ENCODE measurements at regions not wholly inside any gene's neighbourhood (a gene's known extent, or its start where the extent isn't known, plus 50 kb on each side); places are given as distances from the start of the nearest gene placed in this dataset.

DNA sequence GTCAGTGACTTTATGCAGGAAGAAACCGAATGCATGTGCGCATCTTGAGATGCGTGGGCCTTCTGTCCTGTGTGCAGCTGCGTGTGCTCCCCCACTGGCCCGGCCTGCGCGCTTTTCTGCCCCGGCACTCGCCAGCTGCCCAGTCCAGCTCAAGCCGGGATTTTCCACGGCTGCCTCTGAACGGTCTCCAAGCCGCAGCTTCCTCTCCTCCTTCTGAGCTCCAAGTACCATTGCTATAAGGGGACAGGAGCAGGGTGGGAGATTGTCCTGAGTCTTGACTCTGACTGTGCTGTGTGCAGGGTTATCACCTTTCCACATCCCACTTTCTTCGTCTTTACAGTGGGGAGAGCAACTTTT is 302.8 kb downstream of the THBS2 start:
- TF ChIP-seq, protein P1, sequence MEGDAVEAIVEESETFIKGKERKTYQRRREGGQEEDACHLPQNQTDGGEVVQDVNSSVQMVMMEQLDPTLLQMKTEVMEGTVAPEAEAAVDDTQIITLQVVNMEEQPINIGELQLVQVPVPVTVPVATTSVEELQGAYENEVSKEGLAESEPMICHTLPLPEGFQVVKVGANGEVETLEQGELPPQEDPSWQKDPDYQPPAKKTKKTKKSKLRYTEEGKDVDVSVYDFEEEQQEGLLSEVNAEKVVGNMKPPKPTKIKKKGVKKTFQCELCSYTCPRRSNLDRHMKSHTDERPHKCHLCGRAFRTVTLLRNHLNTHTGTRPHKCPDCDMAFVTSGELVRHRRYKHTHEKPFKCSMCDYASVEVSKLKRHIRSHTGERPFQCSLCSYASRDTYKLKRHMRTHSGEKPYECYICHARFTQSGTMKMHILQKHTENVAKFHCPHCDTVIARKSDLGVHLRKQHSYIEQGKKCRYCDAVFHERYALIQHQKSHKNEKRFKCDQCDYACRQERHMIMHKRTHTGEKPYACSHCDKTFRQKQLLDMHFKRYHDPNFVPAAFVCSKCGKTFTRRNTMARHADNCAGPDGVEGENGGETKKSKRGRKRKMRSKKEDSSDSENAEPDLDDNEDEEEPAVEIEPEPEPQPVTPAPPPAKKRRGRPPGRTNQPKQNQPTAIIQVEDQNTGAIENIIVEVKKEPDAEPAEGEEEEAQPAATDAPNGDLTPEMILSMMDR (conservative IDR thresholded peaks at IDR 0.05 in 1 of 2, IDR thresholded peaks at IDR 0.05 in 1 of 2; ENCODE audit: extremely low read depth in 1 of 2, insufficient read depth in 1 of 2, low read depth in 1 of 2, low read length in 2 of 2), result no peak
- TF ChIP-seq EZH2 (IDR thresholded peaks at IDR 0.05; ENCODE audit: borderline replicate concordance, low read length), result no peak

Data from mammary epithelial cell (primary cell).